ENCODE measurements at regions not wholly inside any gene's neighbourhood (a gene's known extent, or its start where the extent isn't known, plus 50 kb on each side); places are given as distances from the start of the nearest gene placed in this dataset.
"Not testable (repeated sequence)": the region's sequence is repeated elsewhere in the genome, so short reads cannot be mapped to it uniquely, and the experiment has no call there.

DNA sequence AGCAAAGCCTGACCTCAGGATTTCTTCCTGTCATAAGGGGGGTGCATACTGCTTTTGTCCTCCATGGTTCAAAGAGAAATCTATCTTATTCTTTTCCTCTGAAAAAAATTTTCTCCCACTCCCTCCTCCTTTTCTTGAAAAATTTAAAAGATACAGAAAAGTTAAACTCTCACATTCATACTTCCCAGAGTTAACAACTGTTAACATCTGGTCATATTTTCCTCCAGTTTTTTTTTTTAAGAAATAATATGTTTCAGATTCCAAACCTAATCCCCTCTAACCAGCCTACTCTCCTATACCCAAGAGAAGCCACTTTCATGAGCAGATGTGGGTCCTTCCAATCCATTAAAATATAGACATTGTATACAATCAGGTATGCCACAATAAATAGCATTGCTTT lies 378.9 kb upstream of the HNRNPA3 start:
- no peak for DNase-seq (ENCODE audit: low read depth in 2 of 3, low spot score in 1 of 3)

DNA sequence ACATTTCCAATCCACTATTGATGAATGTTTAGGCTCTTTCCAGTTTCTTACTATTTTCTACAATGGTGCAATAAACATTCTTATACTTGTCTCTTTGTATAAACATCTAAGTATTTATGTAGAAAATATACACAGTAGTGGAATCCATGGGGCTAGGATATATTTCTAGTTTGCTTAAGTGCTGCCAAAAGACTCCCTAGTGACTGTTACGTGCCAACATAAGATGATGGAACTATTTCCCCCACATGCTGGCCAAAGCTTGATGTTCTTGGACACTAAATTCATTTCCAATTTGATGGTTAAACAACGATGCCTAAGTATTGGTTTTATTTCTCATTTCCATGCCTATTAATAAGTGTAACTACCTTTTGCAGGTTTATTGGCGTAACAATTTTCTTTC lies 378.4 kb upstream of the HNRNPA3 start:
- DNase-seq (ENCODE audit: low read depth in 2 of 3, low spot score in 1 of 3): no peak

DNA sequence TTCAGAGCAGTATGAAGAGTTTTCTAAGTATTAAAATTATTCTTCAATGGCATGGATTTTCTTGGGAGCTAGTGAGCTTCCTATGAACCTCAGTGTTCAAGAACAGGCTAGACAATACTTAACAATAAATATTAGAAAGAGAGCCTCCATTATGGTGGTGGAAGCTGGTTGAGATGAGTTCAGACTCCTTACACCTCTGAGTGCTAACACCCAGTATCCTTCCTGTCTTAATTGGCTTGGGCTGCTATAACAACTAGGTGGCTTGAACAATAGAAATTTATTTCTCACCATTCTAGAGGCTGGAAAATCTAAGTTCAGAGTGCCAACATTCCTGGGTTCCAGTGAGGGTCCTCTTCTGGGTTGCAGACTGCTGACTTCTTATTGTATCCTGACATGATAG lies 369.4 kb upstream of the HNRNPA3 start:
- no peak for DNase-seq (ENCODE audit: low read depth in 2 of 3, low spot score in 1 of 3)

DNA sequence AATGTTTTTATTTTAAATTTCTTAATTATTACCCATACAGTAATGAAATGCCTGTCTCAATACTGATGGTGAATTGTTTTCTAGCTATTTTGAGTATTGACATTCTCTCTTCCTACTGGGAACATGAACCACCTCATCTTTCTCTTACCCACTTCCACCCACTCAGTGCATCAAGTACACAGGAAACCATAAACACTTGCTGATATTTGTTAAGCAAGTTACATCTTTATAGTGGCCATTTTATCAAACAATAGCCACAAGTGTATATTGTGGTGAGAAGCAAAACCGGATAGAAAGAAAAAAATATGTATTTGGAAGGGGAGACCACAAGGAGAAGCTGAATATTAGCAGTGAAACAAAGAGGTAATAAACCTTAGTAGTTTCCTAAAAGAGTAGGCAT lies 368.1 kb upstream of the HNRNPA3 start:
- DNase-seq (ENCODE audit: low read depth in 2 of 3, low spot score in 1 of 3): no peak

DNA sequence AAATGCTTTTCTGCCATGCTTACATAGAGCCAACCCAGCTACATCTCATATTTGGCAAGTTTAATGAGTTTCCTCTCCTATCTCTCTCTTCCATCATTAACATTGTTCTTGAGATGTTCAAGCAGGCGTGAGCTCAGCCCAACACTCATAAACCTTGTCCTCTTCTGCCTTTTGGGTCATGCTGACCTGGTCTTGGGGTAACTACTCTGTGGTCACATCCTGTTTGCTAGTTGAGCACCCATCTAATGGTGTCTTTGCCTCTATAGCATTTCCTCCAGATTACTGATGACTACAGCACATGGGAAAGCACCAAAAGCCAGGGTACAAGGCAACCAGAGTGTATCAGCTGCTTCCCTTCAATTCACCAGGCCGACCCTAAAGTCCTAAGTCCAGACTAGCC lies 366.9 kb upstream of the HNRNPA3 start:
- DNase-seq (ENCODE audit: low read depth in 2 of 3, low spot score in 1 of 3): no peak

DNA sequence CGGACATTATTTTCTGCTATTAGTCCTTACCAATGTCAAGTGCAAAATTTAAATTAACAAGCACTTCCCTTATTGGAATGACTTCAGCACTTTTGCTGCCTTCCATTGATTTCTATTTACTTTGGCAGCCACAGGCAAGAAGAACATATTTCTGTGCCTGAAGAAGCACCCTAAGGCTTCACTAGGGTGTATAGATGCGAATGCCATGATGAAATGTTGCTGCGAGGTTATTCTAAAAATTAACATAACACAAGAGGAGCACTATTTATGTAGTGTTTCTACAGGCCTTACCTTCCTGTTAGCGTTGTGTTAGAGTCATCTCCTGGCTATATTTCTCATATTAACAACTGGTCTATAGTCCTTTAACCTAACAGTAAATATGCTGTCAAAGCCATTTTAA lies 365.0 kb upstream of the HNRNPA3 start:
- DNase-seq (ENCODE audit: low read depth in 2 of 3, low spot score in 1 of 3): no peak

DNA sequence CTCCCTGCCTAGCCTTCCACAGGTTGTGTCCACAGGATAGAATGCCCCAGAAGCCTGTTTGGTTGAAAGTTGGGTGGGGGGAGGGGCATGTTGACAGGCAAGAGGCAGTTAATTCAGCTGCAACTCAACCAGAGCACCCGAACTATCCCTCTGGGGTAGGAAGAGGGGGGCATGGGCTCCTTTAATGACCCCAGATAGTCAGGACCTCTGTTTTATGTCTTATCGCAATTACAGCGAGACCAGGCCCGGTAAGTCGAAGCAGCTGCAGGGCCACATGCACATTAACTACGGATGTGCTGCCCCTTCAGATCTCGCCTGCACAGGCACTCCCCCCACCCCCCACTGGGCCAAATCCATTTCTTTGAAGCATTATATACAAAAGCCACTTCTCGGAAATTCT lies 363.8 kb upstream of the HNRNPA3 start:
- no peak for DNase-seq (ENCODE audit: low read depth in 2 of 3, low spot score in 1 of 3)

DNA sequence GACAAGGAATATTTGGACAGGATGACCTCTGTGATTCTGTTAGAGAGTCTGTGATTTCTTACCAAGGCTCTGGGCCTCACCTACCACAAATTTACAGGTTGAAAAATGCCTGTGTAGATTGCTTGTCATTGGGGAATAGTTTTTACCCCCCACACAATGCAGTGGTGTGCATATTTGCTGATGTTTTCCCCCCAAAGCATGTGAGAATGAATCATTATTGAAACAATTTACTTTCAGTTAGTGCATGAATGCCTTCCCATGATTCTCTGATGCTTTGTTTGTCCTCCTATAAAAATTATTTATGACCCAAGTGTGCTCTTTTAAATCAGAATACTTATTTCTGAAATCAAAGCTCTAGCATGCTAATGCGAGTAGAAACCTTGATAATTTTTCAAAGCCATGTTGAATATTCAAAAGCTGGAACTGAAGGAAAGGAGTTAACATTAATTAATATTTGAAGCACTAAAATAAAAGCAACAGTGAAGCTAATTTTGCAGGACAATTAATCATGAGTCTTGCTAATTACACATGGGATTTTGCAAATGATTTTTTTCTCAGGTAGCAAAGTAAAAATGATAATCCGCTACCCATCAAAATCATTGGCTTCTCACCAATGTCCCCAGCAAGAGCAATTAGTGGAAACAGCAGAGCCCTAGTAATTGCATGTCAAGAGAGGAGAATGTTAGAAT lies 361.2 kb upstream of the HNRNPA3 start:
- DNase-seq (ENCODE audit: low read depth in 2 of 3, low spot score in 1 of 3): no peak

DNA sequence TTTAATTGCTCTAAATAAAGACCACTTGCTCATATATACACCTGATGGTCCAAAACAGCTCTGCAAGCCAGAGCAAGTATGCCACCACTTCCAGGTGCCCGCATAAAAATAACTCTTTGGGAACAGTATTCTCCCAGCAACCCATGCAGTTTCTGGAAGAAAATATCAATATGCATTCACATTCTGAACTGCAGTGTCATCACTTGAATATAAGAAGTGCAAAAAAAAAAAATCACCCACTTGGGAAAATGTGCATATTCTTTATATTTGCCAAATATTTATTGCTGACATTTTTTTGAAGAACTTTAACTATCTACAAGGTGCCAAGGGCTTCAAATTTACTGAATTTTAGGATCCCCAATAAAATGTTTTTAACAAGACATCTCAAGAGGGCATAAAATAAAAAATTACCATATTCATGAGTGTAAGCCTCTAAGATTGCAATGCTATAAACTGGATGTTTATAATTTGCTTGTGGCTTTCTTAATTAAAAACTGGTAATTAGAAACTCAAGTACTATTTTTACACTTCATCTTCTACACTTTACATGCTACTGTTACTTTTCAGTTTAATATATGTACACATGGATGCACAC lies 360.6 kb upstream of the HNRNPA3 start:
- DNase-seq (ENCODE audit: low read depth in 2 of 3, low spot score in 1 of 3): no peak

DNA sequence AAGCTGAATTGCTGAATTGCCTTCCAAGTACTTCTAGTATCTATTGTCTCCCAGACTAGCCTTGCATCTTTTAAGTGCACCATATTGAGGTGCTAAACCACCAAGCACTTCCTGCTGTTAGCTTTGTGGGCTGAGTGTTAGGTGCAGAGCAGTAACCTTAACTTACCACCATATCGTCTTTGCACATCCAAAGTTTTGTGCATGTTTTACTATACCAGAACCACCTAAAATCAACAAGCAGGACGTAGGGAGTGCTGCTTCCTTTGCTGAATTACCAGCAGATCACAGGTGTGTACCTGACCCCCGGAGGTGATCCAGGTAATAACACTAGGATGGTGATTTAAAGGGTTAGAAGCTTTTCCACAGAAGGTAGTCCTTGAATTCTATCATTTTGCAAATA lies 359.9 kb upstream of the HNRNPA3 start:
- no peak for DNase-seq (ENCODE audit: low read depth in 2 of 3, low spot score in 1 of 3)

DNA sequence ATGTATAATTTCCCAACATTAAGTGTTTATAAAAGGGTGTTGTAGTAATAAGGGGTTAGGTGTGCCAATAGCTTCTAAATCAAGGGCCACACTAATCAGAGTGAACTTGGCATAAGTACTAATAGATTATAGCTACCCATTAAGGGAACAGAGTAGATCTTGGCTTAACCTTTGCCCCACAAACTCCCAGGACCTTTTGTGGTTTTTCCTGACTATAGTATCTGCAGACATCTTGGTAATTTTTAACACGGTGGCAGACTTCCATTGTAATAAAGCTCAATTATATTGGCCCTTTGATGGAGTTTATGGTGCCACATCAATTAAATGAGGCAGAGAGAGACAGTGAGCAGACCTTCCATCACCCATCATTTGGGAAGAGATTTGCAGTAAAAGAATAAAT lies 358.5 kb upstream of the HNRNPA3 start:
- no peak for DNase-seq (ENCODE audit: low read depth in 2 of 3, low spot score in 1 of 3)

DNA sequence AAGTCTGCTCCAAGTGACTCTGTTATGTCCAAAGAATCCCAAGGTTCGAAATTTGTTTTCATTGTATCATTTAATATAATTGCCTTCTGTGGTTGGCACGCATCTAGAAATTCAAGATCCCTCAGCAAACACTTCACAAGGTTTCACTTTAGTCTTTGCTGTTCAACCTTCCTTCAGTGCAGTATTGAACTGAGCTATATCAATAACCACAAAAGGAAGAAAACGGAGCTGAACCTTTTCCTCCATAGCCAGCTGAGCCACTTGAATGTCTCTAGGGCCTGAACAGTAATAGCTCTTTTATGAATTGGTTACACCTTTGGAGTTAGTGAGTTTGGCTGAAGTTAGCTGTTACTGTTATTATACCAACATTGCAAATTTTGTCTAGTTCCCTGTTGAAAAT lies 357.7 kb upstream of the HNRNPA3 start:
- no peak for DNase-seq (ENCODE audit: low read depth in 2 of 3, low spot score in 1 of 3)

DNA sequence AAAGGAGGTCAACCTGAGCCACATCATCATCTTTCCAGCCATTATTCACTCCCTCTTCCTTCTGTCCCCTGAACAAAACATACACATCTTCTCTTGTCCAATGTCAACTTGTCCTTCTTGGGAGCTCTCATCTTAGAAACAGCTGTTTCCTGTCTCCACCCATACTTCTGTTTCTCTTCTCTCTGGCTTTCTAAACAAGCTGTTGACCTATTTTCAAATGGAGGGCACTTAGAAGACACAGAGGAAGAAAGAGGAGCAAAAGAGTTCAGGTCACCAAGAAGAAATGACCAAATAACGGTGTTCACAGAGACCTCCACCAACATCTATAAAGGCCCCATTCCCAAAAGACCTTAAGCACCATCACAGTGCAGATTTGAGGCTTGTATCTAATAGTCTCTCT lies 355.9 kb upstream of the HNRNPA3 start:
- DNase-seq (ENCODE audit: low read depth in 2 of 3, low spot score in 1 of 3): no peak

DNA sequence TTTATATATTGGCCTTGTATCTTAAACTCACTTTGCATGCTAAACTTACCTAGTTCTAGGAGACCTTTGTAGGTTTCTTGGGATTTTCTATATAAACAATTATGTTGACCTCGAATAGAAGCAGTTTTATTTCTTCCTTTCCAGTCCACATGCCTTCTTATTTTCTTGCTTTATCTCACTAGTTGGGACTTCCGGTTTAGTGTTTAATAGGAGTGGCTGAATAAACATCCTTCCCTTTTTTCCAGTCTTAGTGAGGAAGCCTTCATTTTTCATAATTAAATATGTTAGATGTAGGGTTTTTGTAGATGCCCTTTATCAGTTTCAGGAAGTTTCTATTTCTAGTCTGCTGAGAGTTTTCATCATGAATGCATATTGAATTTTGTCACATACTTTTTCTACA lies 347.3 kb upstream of the HNRNPA3 start:
- DNase-seq (ENCODE audit: low read depth in 2 of 3, low spot score in 1 of 3): no peak

DNA sequence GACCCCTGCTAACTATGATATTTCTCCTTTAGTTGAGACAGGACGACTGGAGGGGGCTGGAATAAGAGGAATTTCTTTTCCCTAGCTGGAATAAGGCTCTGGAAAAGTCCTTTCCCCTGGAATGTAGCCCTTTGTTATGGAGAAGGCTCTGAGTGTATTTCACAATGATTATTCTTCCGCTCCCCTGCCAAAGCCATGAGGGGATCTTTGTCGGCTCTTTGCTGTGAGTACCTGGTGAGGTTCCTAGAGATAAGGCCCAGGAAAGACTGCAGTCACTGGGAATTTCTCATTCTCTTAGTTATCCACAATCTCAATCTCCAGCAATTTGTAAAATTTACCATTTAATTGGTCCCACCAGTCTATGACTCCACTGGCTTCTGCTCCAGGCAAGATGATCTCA lies 340.2 kb upstream of the HNRNPA3 start:
- no peak for DNase-seq (ENCODE audit: low read depth in 2 of 3, low spot score in 1 of 3)

DNA sequence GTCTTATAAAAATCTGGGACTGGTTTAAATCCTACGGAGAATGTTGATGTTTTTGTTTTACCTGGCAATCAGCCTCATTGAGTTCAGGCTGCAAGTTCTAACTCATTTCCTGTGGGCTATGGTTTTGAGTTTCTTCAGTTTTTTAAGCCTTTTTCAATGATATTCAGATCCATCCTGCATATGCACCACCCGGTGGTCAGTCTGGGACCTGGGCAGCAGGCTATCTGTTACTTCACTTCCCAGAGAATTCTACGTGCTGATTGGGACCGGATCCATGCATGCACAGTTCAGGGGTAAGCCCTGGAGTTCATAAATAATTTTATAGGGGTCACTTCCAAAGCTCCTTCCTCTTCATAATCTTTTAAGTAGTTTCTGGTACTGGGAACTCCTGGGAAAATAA lies 339.2 kb upstream of the HNRNPA3 start:
- no peak for DNase-seq (ENCODE audit: low read depth in 2 of 3, low spot score in 1 of 3)

DNA sequence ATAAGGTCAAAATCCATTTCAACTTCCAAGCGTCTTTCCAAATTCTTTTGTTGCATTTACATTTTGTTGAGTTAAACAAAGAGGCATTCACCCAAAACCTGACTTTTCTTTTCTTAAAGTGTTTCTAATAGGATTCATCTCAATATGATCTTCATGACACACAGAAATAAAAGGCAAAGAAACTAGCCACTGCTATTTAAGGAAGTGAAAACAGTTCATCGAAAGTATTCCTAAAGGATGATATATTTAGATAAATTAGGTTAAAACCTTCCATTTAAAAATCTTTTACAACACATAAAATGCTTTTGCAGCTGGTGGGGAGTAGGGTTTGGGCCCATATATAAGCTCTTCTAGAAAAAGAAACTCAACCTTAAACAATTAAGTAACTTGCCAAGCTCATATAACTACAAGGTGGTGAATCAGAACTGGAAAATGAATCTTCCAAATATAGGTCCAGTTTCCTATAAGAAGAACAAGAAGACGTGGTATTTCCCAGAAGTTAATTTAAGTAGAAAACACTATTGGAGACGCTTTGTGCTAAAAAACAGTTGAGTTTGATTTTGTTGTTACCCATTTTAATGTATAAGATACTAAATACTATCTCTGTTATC lies 336.0 kb upstream of the HNRNPA3 start:
- no peak for DNase-seq (ENCODE audit: low read depth in 2 of 3, low spot score in 1 of 3)

DNA sequence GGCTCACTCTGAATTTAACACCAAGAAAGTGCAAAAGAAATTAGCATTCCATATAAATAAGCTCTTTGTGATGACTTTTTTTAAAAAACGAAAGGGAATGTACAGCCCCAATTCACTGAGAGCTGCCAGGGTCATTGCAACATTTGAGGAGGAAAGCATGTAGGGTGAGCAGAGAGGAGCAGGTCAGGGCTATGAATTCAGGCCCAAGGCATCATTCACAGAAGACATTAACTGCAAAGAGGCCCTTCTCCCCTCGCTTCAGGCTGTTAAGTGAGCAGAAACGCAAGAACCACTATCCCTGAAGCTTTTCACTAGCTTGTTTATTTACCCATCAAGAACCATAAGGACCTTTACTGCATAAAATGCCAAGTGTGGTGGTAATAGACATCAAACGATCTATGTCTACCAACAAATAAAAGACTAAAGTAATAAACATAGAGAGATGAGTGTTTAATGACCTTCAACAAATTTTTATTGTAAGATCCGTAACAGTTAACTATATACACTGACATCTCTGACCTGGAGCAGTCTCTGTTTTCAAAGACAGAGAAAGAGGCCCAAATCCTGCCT lies 333.1 kb upstream of the HNRNPA3 start:
- DNase-seq (ENCODE audit: low read depth in 2 of 3, low spot score in 1 of 3): no peak

DNA sequence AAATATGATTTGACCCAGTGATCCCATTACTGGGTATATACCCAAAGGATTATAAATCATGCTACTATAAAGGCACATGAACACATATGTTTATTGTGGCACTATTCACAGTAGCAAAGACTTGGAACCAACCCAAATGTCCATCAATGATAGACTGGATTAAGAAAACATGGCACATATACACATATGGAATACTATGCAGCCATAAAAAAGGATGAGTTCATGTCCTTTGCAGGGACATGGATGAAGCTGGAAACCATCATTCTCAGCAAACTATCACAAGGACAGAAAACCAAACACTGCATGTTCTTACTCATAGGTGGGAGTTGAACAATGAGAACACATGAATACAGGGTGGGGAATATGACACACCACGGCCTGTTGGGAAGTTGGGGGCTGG lies 330.5 kb upstream of the HNRNPA3 start:
- not testable (repeated sequence) for DNase-seq (ENCODE audit: low read depth in 2 of 3, low spot score in 1 of 3)

DNA sequence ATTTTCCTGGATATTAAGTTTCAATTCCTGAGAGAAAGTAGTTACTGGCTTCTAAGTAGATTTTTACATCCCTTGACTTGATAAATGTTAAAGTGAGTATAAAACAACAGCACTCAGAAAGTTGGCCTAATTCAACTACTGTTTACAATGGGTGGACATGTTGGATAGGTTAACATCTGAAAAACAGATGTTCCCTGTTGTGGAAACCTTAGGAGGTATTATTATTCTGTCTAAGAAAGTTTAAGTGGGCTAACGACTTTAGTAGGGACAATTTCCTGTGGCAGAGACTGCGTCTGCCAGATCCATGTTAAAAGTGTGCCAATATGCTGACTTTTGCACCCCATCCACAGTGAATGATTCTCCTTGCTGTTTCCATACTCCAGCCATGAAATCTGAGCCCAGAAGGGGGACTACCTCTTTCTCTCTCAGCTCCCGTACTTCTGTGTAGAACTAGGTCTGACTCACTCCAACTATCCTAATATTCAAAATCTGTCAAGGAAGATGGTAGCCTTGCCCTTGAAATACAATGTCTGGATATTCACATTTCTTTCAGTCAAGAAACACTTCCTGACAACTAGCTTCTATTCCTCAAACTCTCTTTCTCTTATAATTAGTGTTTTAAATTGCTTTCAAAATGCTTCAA lies 327.5 kb upstream of the HNRNPA3 start:
- DNase-seq (ENCODE audit: low read depth in 2 of 3, low spot score in 1 of 3): no peak

DNA sequence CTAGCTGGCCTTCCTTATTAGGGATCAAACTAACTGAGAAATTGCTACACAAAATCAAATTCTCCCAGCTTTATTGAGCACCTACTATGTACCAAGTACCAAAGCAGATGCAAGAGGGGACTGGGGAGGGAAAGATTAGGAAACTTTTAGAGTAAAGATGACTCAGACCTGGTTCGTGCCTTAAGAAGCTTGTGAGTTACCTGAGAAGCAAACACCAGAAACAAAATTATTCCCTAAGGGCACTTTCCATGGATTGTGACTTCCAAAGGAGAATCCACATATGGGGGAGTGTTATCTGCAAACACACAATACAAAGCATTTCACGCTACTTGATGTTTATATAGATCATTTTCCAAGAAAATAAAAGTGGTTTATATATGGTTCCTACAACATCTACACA lies 326.9 kb upstream of the HNRNPA3 start:
- DNase-seq (ENCODE audit: low read depth in 2 of 3, low spot score in 1 of 3): no peak

DNA sequence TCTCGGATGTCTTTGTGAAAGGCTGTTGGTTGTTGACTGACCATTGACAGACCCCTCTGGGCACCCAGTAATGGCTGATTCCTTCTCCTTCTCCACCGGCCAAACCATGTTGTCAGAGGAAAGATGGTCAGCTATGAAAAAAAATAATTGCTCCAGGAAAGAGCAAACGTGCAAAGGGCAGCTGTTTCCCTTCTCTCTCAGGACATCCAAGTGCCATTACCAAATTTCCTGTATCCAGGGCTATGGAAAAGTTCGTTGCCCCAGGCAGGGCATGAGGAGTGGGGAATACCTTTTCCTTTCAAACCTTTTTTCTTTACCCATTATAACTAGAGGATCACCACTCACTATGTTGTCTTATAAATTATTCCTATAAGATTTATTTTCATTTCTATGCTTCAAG lies 321.5 kb upstream of the HNRNPA3 start:
- DNase-seq (ENCODE audit: low read depth in 2 of 3, low spot score in 1 of 3): no peak
